Calu3 (cell line): ENCODE measurements at regions not wholly inside any gene's neighbourhood (a gene's known extent, or its start where the extent isn't known, plus 50 kb on each side); places are given as distances from the start of the nearest gene placed in this dataset.

Experiments used
- BruUV-seq: library from RNA; stranded (reverse); fragments of 400-500 nt; replicated peaks from 2 replicates; lab custom pipeline; 2021; lab: Mats Ljungman, UMichigan
- CTCF ChIA-PET: fragments of 300-600 bp; sonication (Branson Sonifier 250); formaldehyde crosslinking; loops from one replicate; lab custom pipeline; 2022; ENCODE audit warnings: antibody characterized with exemption; lab: Charles Lee
- DNase-seq: peaks from one replicate; pipeline ENCODE4 v3.0.0; 2022
- H3K27ac Mint-ChIP-seq: one replicate; pipeline ENCODE4 v1.8.0; 2022; ENCODE audit warnings: mixed read lengths; ENCODE audit not compliant: unreplicated experiment
- H3K27me3 Mint-ChIP-seq: one replicate; pipeline ENCODE4 v1.8.0; 2022; ENCODE audit warnings: mixed read lengths; ENCODE audit not compliant: unreplicated experiment
- H3K36me3 Mint-ChIP-seq: one replicate; pipeline ENCODE4 v1.8.0; 2022; ENCODE audit warnings: mild to moderate bottlenecking, moderate library complexity, mixed read lengths; ENCODE audit not compliant: insufficient read depth, unreplicated experiment
- H3K4me1 Mint-ChIP-seq: one replicate; pipeline ENCODE4 v1.8.0; 2022; ENCODE audit warnings: mild to moderate bottlenecking, low read depth, mixed read lengths; ENCODE audit not compliant: unreplicated experiment
- H3K4me3 Mint-ChIP-seq: one replicate; pipeline ENCODE4 v1.8.0; 2022; ENCODE audit warnings: mild to moderate bottlenecking, low read depth, moderate library complexity, mixed read lengths; ENCODE audit not compliant: unreplicated experiment
- H3K9me3 Mint-ChIP-seq: one replicate; pipeline ENCODE4 v1.8.0; 2022; ENCODE audit warnings: low read depth, mixed read lengths; ENCODE audit not compliant: unreplicated experiment
- intact Hi-C: fragments of 100-400 bp; cut with micrococcal nuclease; formaldehyde crosslinking; loops from one replicate; pipeline ENCODE4 v1.10.0; 2022; ENCODE audit not compliant: unreplicated experiment
- TF ChIP-seq, protein P1 (sequence below): fragments of 200-600 bp; IDR thresholded peaks from one replicate; pipeline ENCODE4 v1.8.0; 2022; ENCODE audit warnings: antibody characterized with exemption; ENCODE audit not compliant: unreplicated experiment

GRCh38 chr4:74544655-74545361 lies 99.9 kb downstream of the AREG start:
- Mint-ChIP-seq H3K27me3 (no peaks in the 10 kb centered on the region), H3K36me3 (peaks cover 17% of the 10 kb centered on the region), H3K4me1 (peaks cover 12% of the 10 kb centered on the region), H3K9me3 (no peaks in the 10 kb centered on the region), H3K4me3 (no peak overlapping the region), H3K27ac (no peak overlapping the region)
- CTCF ChIA-PET: interaction anchor here (0.6 to 2.4 kb wide), 7 partner anchors 11 to 220 kb away, joined by 3 to 11 read pairs (median 7); no protein-coding TSS in a partner anchor
- TF ChIP-seq, protein P1, sequence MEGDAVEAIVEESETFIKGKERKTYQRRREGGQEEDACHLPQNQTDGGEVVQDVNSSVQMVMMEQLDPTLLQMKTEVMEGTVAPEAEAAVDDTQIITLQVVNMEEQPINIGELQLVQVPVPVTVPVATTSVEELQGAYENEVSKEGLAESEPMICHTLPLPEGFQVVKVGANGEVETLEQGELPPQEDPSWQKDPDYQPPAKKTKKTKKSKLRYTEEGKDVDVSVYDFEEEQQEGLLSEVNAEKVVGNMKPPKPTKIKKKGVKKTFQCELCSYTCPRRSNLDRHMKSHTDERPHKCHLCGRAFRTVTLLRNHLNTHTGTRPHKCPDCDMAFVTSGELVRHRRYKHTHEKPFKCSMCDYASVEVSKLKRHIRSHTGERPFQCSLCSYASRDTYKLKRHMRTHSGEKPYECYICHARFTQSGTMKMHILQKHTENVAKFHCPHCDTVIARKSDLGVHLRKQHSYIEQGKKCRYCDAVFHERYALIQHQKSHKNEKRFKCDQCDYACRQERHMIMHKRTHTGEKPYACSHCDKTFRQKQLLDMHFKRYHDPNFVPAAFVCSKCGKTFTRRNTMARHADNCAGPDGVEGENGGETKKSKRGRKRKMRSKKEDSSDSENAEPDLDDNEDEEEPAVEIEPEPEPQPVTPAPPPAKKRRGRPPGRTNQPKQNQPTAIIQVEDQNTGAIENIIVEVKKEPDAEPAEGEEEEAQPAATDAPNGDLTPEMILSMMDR: no peak
- no peak for DNase-seq
- TSS peak; percentile 78 for BruUV-seq
- intact Hi-C loops: loop anchor here (5.0 kb wide), 1 partner anchor 37 kb away; no protein-coding TSS in a partner anchor

DNA sequence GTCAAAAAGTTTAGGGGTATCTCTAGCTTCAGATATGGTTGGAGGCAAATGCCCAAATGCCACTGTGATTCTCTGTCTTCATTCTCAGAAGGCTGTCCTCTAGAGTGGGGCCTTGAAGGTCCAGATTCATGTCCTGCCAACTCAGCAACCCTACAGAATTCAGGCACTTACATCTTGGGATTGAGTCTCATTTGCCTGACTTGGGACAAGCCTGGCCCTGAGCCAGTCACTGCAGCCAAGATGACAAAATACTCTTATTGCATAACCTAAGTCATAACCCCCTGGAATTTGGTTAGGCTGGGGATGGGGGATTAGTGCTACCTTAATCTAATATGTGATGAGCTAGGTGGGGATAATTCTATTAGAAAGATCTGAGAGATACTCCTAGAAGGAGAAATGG lies 100.5 kb downstream of the AREG start:
- no TSS peak for BruUV-seq
- intact Hi-C loops: loop anchor here (5.0 kb wide), 1 partner anchor 37 kb away; no protein-coding TSS in a partner anchor
- Mint-ChIP-seq H3K9me3 (no peaks in the 10 kb centered on the region), H3K27ac (no peak overlapping the region), H3K27me3 (no peaks in the 10 kb centered on the region), H3K4me3 (no peak overlapping the region), H3K36me3 (peaks cover 17% of the 10 kb centered on the region), H3K4me1 (peaks cover 12% of the 10 kb centered on the region)
- DNase-seq: peak; percentile 38
- CTCF ChIA-PET: interaction anchor here (0.7 to 2.4 kb wide), 5 partner anchors 12 to 221 kb away, joined by 3 to 11 read pairs (median 9); no protein-coding TSS in a partner anchor
- TF ChIP-seq, protein P1: no peak

DNA sequence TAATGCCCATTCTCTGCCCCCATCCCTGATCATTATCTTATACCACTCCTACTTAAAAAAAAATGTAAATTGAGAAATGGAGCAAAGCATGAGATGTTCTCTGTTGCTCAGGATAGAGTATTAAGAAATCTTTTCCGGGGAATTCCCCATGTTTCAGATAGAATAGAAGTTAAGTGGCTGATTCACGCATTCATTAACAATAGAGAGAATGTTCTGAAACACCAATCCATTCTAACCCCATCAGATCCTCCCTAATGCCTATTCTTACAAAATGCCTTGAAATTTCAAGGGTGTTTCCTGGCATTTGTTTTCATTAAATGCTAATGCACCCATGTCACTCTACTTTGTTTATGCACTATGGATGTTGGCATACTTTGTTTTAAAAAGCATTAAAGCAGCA lies 101.1 kb downstream of the AREG start:
- TF ChIP-seq, protein P1: no peak

DNA sequence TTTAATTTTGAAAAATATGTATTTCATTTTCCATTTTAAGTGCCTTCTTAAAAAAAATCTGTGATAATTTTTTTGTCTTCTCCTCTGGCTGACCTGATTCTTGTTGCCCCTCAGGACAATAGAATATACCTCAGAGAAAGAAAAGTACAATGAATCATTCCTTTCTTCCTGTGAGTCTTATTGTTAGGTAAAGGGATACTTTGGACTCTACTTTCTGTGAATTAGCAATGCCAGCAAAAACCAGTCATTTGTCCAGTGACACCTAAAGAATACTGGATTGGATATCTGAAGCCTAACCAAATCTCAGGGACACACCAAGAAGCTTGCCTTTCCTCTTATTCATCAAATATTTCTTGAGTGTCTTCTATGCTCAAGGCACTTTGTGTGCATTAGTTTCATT lies 102.1 kb downstream of the AREG start:
- no peak for DNase-seq
- H3K27me3 Mint-ChIP-seq: no peaks in the 10 kb centered on the region
- peak overlapping the region; percentile 28 for H3K4me3 Mint-ChIP-seq
- H3K27ac Mint-ChIP-seq: no peak overlapping the region
- H3K36me3 Mint-ChIP-seq: peaks cover 8% of the 10 kb centered on the region
- TF ChIP-seq, protein P1: no peak
- H3K9me3 Mint-ChIP-seq: no peaks in the 10 kb centered on the region
- CTCF ChIA-PET: no interaction called here
- no TSS peak for BruUV-seq
- peaks cover 12% of the 10 kb centered on the region for H3K4me1 Mint-ChIP-seq
- intact Hi-C loops: loop anchor here (5.0 kb wide), 1 partner anchor 35 kb away; no protein-coding TSS in a partner anchor

More for the DNA sequence above, 101.1 kb downstream of the AREG start:
- no peaks in the 10 kb centered on the region for H3K9me3 Mint-ChIP-seq
- peaks cover 17% of the 10 kb centered on the region for H3K36me3 Mint-ChIP-seq
- H3K4me3 Mint-ChIP-seq: peak overlapping the region; percentile 28
- intact Hi-C loops: loop anchor here (1.0 to 5.0 kb wide), 2 partner anchors 36 to 72 kb away; no protein-coding TSS in a partner anchor
- DNase-seq: no peak
- CTCF ChIA-PET: no interaction called here
- no TSS peak for BruUV-seq
- no peak overlapping the region for H3K27ac Mint-ChIP-seq
- peaks cover 12% of the 10 kb centered on the region for H3K4me1 Mint-ChIP-seq
- H3K27me3 Mint-ChIP-seq: no peaks in the 10 kb centered on the region
